ENCODE measurements at regions not wholly inside any gene's neighbourhood (a gene's known extent, or its start where the extent isn't known, plus 50 kb on each side); places are given as distances from the start of the nearest gene placed in this dataset.

DNA sequence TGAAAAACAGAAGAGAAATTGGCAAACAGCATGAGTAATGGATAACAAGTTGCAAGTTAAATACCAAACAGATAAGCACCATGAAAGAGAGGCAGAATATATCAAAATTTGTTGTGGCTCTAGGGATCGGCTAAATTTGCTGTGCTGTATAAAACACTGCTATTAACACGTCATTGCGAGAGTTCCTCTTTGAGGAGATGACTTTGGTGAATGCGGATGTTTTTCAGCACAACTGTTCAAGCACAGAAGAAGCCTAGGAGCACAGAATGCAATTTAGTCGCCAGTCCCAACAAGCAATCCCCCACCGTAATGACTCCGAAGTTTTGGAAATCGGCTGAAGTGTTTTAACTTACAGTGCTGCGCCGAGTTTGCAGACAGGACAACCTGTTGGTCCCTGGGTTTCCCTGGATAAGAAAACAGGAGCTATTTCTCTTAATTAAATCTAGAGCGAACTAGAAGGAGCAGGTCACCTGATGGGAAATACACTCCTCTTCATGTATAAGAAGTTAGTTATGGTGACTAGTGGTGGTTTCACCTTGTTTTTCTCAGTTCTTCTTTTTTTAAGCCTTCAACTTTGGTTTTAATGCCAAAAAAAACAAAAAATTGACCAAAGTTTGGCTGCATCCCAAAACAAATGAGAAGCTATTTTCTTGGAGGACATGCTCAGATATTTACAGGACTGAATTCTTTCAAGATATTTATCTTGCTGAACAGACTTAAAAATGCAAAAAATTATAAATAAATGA is 454.1 kb upstream of the SALL3 start:
- H3K36me3 Mint-ChIP-seq (ENCODE audit: low read depth) = no peaks in the 10 kb centered on the region
- no peak for DNase-seq (ENCODE audit: low read depth, low spot score)
- no peaks in the 10 kb centered on the region for H3K9me3 Mint-ChIP-seq
- TF ChIP-seq, protein P1, sequence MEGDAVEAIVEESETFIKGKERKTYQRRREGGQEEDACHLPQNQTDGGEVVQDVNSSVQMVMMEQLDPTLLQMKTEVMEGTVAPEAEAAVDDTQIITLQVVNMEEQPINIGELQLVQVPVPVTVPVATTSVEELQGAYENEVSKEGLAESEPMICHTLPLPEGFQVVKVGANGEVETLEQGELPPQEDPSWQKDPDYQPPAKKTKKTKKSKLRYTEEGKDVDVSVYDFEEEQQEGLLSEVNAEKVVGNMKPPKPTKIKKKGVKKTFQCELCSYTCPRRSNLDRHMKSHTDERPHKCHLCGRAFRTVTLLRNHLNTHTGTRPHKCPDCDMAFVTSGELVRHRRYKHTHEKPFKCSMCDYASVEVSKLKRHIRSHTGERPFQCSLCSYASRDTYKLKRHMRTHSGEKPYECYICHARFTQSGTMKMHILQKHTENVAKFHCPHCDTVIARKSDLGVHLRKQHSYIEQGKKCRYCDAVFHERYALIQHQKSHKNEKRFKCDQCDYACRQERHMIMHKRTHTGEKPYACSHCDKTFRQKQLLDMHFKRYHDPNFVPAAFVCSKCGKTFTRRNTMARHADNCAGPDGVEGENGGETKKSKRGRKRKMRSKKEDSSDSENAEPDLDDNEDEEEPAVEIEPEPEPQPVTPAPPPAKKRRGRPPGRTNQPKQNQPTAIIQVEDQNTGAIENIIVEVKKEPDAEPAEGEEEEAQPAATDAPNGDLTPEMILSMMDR (conservative IDR thresholded peaks at IDR 0.05) = no peak
- H3K4me3 Mint-ChIP-seq = no peak overlapping the region
- peaks cover 13% of the 10 kb centered on the region for H3K4me1 Mint-ChIP-seq
- H3K27me3 Mint-ChIP-seq (ENCODE audit: low read depth) = no peaks in the 10 kb centered on the region
- H3K27ac Mint-ChIP-seq (ENCODE audit: unreplicated experiment) = no peak overlapping the region

DNA sequence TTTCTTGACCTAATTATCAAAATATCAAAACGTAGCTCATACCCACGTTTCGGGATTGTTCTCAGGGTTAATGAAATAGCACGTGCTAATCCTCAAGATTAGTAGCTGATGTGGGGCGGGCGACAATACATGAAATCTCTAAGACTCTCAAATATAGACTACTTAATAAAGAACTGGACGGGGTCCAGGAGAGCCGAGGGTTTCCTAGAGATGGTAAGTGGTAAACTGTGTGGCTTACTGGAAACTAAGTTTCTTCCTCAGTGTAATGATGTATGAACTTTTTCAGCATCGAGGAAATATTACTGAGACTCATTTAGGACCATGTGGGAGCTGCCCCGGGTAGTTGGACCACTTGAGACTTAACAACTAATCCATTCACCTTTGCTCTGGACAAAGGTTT is 453.3 kb upstream of the SALL3 start:
- H3K27me3 Mint-ChIP-seq (ENCODE audit: low read depth) = no peaks in the 10 kb centered on the region
- H3K36me3 Mint-ChIP-seq (ENCODE audit: low read depth) = no peaks in the 10 kb centered on the region
- H3K4me1 Mint-ChIP-seq = peaks cover 13% of the 10 kb centered on the region
- DNase-seq (ENCODE audit: low read depth, low spot score) = no peak
- H3K4me3 Mint-ChIP-seq = no peak overlapping the region
- no peaks in the 10 kb centered on the region for H3K9me3 Mint-ChIP-seq
- TF ChIP-seq, protein P1 (conservative IDR thresholded peaks at IDR 0.05) = no peak
- peak overlapping the region; percentile 47 for H3K27ac Mint-ChIP-seq (ENCODE audit: unreplicated experiment)

DNA sequence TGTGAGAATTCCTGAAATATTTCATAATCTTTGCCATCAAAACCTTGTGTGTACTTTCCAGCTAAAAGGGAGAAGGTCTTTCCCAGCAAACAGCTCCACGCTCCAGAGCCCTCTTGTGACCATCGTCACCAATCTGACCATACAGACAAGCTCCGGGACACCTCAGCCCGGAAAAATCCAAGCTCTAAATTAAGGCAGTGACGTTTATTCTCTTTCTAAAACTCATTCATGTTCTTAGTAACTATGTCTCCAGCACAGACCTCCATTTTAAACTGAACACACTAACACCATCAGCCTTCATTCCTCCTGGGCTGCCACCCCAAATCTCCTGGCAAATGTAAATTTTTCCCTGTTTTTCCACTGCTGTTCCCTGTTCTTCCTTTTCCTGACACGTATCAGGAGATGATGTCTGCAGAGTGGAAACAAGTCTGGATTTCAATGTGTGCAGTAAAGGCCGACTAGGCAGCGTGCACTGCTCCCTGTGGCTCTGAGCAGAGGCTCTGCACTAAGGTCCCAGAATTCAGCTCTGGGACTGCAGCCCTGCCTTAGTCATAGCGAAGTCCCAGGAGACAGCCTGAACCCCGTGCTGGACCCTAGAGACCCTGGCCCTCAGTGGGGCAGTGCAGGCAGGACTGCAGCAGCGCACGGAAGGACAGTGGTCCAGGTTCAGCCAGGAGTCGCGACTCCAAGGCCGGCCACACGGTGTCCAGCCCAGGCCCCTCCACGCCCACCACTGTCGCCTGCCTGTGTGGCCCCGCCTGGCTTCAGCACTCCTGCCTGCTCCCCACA is 452.5 kb upstream of the SALL3 start:
- no peaks in the 10 kb centered on the region for H3K27me3 Mint-ChIP-seq (ENCODE audit: low read depth)
- peaks cover 13% of the 10 kb centered on the region for H3K4me1 Mint-ChIP-seq
- no peak overlapping the region for H3K4me3 Mint-ChIP-seq
- H3K9me3 Mint-ChIP-seq = no peaks in the 10 kb centered on the region
- H3K36me3 Mint-ChIP-seq (ENCODE audit: low read depth) = no peaks in the 10 kb centered on the region
- DNase-seq (ENCODE audit: low read depth, low spot score) = no peak
- TF ChIP-seq, protein P1 (conservative IDR thresholded peaks at IDR 0.05) = no peak
- H3K27ac Mint-ChIP-seq (ENCODE audit: unreplicated experiment) = no peak overlapping the region

DNA sequence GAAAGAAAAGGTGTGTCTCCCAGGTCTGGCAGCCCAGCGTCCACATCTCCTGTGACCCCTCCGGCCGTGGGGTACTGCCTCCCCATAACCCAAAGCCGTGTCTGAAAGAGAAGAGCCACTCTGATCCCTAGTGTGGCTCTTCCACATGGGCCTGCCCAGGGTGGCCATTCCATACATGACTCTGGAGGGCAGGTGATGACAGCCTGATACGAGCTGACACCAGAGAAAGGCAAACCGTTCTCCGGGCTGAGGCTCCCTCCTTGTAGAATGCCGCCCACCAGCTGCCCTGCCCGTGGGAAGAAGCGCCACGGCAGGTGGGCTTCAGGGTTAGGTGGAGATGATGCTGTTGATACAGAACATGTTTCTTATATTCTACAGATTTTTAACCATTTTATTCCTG is 451.6 kb upstream of the SALL3 start:
- Mint-ChIP-seq H3K4me3 (no peak overlapping the region), H3K9me3 (no peaks in the 10 kb centered on the region), H3K27ac (ENCODE audit: unreplicated experiment) (no peak overlapping the region), H3K36me3 (ENCODE audit: low read depth) (no peaks in the 10 kb centered on the region), H3K27me3 (ENCODE audit: low read depth) (peaks cover 2% of the 10 kb centered on the region), H3K4me1 (peaks cover 13% of the 10 kb centered on the region)
- TF ChIP-seq, protein P1 (conservative IDR thresholded peaks at IDR 0.05) = no peak
- no peak for DNase-seq (ENCODE audit: low read depth, low spot score)

DNA sequence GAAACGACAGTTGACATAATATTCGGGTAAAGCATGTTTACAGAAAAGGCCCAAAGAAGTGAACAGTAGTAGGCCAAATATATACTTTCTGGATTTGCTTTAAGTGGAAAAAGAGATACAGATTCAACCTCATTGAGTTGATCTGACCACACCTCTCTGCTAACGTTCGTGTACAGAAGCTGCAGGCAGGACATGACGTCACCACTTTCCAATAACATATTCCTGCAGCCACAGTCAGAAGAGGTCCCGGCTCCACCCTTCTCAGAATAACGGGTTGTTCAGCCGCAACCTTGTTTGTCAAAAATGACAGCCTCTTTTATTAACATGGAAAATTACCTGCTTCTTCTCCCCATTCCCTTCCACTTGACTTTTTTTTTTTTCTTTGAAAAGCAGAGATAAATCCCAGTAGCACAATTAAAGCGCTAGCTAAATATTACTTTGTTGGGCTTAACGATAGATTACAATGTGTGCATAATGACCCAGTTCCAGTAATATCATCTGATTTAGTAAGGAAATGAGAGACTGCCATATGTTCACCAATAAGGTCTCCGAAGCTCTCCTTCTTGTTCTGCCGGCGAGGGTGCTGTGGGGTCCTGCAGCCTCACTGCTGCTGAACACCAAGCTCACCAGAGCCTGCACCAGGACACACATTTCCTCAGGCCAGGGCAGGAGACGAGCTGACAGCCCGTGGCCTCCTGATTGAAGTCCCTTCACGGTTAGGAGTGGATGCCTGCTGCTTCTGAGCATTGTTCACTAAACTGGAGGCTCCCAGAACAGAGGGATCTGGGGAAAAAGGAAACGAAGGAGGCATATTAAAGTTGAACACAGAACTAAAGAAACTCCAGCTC is 451.0 kb upstream of the SALL3 start:
- no peak overlapping the region for H3K27ac Mint-ChIP-seq (ENCODE audit: unreplicated experiment)
- TF ChIP-seq, protein P1 (conservative IDR thresholded peaks at IDR 0.05) = no peak
- no peak overlapping the region for H3K4me3 Mint-ChIP-seq
- no peaks in the 10 kb centered on the region for H3K9me3 Mint-ChIP-seq
- peaks cover 13% of the 10 kb centered on the region for H3K4me1 Mint-ChIP-seq
- no peak for DNase-seq (ENCODE audit: low read depth, low spot score)
- peaks cover 2% of the 10 kb centered on the region for H3K27me3 Mint-ChIP-seq (ENCODE audit: low read depth)
- no peaks in the 10 kb centered on the region for H3K36me3 Mint-ChIP-seq (ENCODE audit: low read depth)

Measured in neural crest cell (in vitro differentiated cells).